Uterus (tissue), 2 donors: ENCODE measurements at regions not wholly inside any gene's neighbourhood (a gene's known extent, or its start where the extent isn't known, plus 50 kb on each side); places are given as distances from the start of the nearest gene placed in this dataset.

Source experiments
- CTCF ChIP-seq, 4 experiments: fragments of 200-600 bp in 2 of 4; fragments of 450-650 bp in 2 of 4; sonication (generic) in 2 of 4; IDR thresholded peaks; one replicate each; pipeline ENCODE4 v1.5.1; 2016 to 2019; ENCODE audit warnings: antibody characterized with exemption in 4 of 4, mild to moderate bottlenecking in 2 of 4, moderate library complexity in 1 of 4
- POLR2A ChIP-seq, 2 donors: fragments of 450-650 bp; IDR thresholded peaks; one replicate each; pipeline ENCODE4 v1.6.1; 2016; ENCODE audit warnings: antibody characterized with exemption in 2 of 2, mild to moderate bottlenecking in 1 of 2, moderate library complexity in 1 of 2

GRCh38 chr6:11428895-11429294 lies 108.7 kb upstream of the TMEM170B start:
- TF ChIP-seq CTCF (IDR thresholded peaks at IDR 0.05) (no peak), POLR2A (IDR thresholded peaks at IDR 0.05) (no peak)
